ENCODE measurements at regions not wholly inside any gene's neighbourhood (a gene's known extent, or its start where the extent isn't known, plus 50 kb on each side); places are given as distances from the start of the nearest gene placed in this dataset.

DNA sequence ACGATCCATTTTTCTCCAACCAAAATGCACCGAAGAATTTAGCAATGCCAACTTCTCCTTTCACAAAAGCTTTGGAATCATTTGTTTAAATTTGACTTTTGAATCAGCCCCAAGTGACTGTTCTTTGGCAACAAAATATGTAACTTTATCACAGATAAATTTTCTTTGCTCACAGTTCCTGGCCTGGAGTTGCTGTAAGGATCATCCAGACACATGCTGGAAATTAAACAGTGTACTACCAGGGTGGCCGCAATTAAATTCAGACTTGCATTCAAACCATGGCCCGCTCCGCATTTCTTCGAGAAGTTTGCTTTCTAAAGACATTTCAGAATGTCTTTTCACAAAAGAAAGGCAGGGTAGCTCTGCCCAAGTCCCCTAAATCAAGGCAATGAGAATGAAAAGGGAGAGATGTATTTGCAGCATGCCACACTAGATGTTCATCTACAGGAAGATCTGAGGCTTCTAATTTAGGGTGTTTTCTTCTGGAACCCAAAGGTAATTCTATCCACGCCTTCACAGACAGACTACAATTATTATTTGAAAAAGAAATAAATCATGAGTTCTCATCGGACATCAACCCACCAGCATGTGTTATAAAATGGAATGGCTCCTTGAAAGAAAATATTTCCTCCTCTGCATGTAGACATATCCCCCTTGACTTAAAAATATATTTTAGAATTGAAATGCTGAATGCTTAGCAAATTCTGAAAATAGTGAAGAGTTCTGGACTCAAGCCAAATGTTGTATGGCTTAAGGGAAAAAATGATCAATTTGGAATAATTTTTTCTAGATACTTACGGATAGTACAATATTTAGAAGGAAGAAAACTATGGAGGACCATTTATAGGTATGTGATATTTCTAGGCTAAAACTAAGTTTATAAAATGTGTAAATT lies 189.7 kb upstream of the BLID start:
- TF ChIP-seq, protein P1, sequence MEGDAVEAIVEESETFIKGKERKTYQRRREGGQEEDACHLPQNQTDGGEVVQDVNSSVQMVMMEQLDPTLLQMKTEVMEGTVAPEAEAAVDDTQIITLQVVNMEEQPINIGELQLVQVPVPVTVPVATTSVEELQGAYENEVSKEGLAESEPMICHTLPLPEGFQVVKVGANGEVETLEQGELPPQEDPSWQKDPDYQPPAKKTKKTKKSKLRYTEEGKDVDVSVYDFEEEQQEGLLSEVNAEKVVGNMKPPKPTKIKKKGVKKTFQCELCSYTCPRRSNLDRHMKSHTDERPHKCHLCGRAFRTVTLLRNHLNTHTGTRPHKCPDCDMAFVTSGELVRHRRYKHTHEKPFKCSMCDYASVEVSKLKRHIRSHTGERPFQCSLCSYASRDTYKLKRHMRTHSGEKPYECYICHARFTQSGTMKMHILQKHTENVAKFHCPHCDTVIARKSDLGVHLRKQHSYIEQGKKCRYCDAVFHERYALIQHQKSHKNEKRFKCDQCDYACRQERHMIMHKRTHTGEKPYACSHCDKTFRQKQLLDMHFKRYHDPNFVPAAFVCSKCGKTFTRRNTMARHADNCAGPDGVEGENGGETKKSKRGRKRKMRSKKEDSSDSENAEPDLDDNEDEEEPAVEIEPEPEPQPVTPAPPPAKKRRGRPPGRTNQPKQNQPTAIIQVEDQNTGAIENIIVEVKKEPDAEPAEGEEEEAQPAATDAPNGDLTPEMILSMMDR (IDR thresholded peaks at IDR 0.05; ENCODE audit: control insufficient read depth, extremely low read depth, insufficient read depth), result no peak
- DNase-seq (ENCODE audit: low read depth), result no peak

DNA sequence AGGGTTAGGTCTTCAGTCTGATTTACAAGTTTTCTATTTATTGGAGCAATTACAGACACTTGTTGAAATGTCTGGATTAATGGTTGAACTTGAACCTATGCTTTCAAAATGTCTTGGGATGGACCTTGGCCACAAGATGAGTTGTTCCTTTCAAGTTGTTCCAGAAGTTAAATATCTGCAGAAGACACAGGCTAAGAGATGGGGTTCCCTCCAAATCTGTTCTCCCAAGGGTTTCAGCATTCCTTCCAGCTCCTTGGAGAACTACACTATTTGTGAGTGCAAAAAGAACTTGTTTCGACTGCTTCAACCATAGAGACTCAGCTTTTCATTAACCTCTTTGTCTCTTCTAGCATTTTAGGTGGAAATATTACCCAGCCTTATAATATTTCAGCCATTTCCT lies 189.0 kb upstream of the BLID start:
- no peak overlapping the region for H3K4me3 ChIP-seq (ENCODE audit: low read depth, low read length)
- TF ChIP-seq, protein P1 (IDR thresholded peaks at IDR 0.05; ENCODE audit: control insufficient read depth, extremely low read depth, insufficient read depth), result no peak
- no peak for DNase-seq (ENCODE audit: low read depth)

More for the DNA sequence above, 189.7 kb upstream of the BLID start:
- no peak overlapping the region for H3K4me3 ChIP-seq (ENCODE audit: low read depth, low read length)

DNA sequence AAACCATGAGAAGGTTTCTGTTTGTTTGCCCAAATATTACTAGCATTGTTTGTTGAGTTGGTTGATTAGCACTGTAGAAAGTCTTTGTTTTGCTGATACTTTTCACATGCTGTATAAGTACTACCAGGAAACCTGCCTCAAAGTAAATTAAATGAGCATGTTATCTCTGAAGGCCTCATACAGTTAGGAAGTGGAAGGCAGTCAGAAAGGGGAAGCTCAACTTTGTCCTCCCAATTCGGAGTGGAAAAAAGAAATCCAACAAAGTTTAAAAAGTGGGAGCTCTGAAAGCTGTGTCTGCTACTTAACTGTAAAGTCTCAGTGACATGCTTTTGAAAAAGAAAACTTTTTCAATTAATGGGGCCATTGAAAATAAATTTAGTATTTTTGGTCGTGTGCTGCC lies 188.3 kb upstream of the BLID start:
- DNase-seq (ENCODE audit: low read depth), result no peak
- H3K4me3 ChIP-seq (ENCODE audit: low read depth, low read length), result no peak overlapping the region
- TF ChIP-seq, protein P1 (IDR thresholded peaks at IDR 0.05; ENCODE audit: control insufficient read depth, extremely low read depth, insufficient read depth), result no peak

DNA sequence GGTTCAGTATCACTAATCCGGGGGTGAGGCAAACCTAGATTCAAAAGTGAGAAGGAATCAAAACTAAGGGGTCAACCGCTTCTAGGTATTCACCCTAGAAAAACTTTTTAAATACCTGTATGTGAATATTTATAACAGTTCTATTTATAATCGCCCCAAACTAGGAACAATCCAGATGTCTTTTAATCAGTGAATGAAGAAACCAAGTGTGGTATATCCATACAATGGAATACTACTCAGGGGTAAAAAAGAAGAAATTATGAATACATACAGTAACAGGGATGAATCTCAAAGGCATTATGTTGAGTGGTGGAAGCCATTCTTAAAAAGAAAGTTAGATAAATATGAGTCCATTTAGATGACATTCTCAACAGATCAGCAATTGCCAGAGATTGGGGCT lies 178.0 kb upstream of the BLID start:
- TF ChIP-seq, protein P1 (IDR thresholded peaks at IDR 0.05; ENCODE audit: control insufficient read depth, extremely low read depth, insufficient read depth), result no peak
- no peak for DNase-seq (ENCODE audit: low read depth)
- H3K4me3 ChIP-seq (ENCODE audit: low read depth, low read length), result no peak overlapping the region

DNA sequence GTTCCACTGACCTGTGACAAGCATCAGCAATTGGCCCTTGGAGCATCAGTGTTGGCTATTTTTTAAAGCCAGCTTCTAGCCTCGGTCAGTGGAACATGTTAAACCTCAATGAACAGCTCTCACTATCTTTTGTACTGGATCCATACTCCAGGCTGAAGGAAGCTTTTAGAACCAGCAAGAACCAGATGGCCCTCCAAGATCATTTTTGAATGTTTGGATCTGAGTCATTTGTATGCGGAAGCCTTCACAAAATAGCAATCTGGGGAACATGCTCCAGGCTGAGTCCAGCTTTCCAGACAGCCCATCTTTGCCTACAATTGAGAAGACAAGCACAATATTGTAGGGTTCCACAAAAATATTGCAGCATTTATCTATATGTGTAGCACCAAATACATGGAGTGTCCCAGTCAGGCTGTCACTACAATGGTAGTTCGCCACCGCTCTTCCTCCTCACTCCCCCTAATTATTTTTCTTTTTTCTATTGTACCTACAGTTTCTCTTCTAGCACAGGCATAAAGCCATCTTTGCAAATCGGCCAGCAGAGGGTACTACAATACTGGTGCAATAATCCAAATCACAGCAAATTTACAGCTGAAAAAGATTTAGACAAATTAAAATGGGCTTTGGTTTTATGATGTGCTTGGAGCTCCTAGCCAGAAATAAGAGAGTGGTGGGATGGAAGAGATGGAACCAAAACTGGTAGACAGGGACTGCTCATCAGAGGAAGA lies 177.4 kb upstream of the BLID start:
- DNase-seq (ENCODE audit: low read depth), result no peak
- TF ChIP-seq, protein P1 (IDR thresholded peaks at IDR 0.05; ENCODE audit: control insufficient read depth, extremely low read depth, insufficient read depth), result no peak

DNA sequence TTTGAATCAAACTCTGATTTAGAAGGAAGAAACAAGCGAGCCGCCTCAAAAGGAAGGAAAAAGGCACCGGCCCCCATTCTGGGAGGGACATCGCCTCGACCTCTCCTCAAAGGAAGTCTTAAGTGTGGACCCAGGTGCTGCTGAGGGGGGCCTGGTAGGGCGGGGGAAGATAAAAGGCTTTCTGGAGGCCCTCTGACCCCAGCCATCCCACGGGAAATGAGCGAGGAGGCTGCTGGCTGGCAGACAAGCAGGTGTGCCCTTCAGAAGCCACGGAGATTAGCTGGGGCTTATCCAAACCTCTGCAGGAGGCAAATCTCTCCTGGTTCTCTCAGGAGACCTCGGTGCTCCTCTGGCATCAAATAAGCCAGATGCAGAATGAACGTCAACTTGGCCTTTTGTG lies 171.4 kb upstream of the BLID start:
- TF ChIP-seq, protein P1 (IDR thresholded peaks at IDR 0.05; ENCODE audit: control insufficient read depth, extremely low read depth, insufficient read depth), result no peak
- no peak for DNase-seq (ENCODE audit: low read depth)

More for the DNA sequence above, 177.4 kb upstream of the BLID start:
- H3K4me3 ChIP-seq (ENCODE audit: low read depth, low read length), result no peak overlapping the region

More for the DNA sequence above, 171.4 kb upstream of the BLID start:
- no peak overlapping the region for H3K4me3 ChIP-seq (ENCODE audit: low read depth, low read length)
